HepG2 (cell line): ENCODE measurements at regions not wholly inside any gene's neighbourhood (a gene's known extent, or its start where the extent isn't known, plus 50 kb on each side); places are given as distances from the start of the nearest gene placed in this dataset.
"Not testable (repeated sequence)": the region's sequence is repeated elsewhere in the genome, so short reads cannot be mapped to it uniquely, and the experiment has no call there.

Experiments used
- CTCF ChIP-seq: sonication (generic); formaldehyde crosslinking; IDR thresholded peaks from 2 replicates; pipeline ENCODE4 v1.5.0; 2020; ENCODE audit warnings: mild to moderate bottlenecking, missing genetic modification reagents, moderate library complexity
- DPF2 ChIP-seq: sonication (generic); formaldehyde crosslinking; IDR thresholded peaks from 2 replicates; pipeline ENCODE4 v1.4.0; 2020; ENCODE audit warnings: mild to moderate bottlenecking, low read depth, missing genetic modification reagents, borderline replicate concordance
- HDAC6 ChIP-seq: fragments of 200-600 bp; sonication (generic); IDR thresholded peaks from 2 replicates; pipeline ENCODE4 v1.7.0; 2017; ENCODE audit warnings: mild to moderate bottlenecking, antibody characterized with exemption, low read length, low read depth
- HNRNPL ChIP-seq: fragments of 200-400 bp; formaldehyde crosslinking; IDR thresholded peaks from 2 replicates; pipeline ENCODE4 v1.6.1; 2017; ENCODE audit warnings: mild to moderate bottlenecking, low read depth, low read length
- MYC ChIP-seq: sonication (generic); formaldehyde crosslinking; IDR thresholded peaks from 2 replicates; pipeline ENCODE4 v1.9.0; 2021; ENCODE audit warnings: missing genetic modification reagents, borderline replicate concordance
- POLR2A ChIP-seq, 2 experiments: IDR thresholded peaks; 2 replicates each; pipeline ENCODE4 v1.6.1; 2011; ENCODE audit warnings: low read depth in 2 of 2, low read length in 2 of 2, mild to moderate bottlenecking in 1 of 2, moderate library complexity in 1 of 2; ENCODE audit not compliant: insufficient read depth in 1 of 2
- SMARCC2 ChIP-seq: fragments of 450-650 bp; IDR thresholded peaks from 2 replicates; pipeline ENCODE4 v1.6.1; 2017; ENCODE audit warnings: antibody characterized with exemption, mild to moderate bottlenecking
- SUZ12 ChIP-seq: fragments of 150-350 bp; IDR thresholded peaks from 2 replicates; pipeline ENCODE4 v1.6.1; 2014; ENCODE audit warnings: low read depth, low read length
- ZNF274 ChIP-seq: sonication (generic); formaldehyde crosslinking; IDR thresholded peaks from 2 replicates; pipeline ENCODE4 v1.5.1; 2020; ENCODE audit warnings: mild to moderate bottlenecking, missing genetic modification reagents
- ZNF3 ChIP-seq: IDR thresholded peaks from 2 replicates; pipeline ENCODE4 v1.7.0; 2017; ENCODE audit warnings: inconsistent platforms
- ZNF318 ChIP-seq: sonication (generic); formaldehyde crosslinking; IDR thresholded peaks from 2 replicates; pipeline ENCODE4 v1.4.0; 2020; ENCODE audit warnings: mild to moderate bottlenecking, missing genetic modification reagents
- ZNF451 ChIP-seq: sonication (generic); formaldehyde crosslinking; IDR thresholded peaks from 2 replicates; pipeline ENCODE4 v1.5.0; 2020; ENCODE audit warnings: mild to moderate bottlenecking, missing genetic modification reagents
- ZNF629 ChIP-seq: sonication (generic); formaldehyde crosslinking; conservative IDR thresholded peaks from 2 replicates; pipeline ENCODE4 v1.5.0; 2020; ENCODE audit warnings: missing genetic modification reagents
- TF ChIP-seq, protein P1 (sequence below): sonication (generic); formaldehyde crosslinking; IDR thresholded peaks from 2 replicates; pipeline ENCODE4 v1.4.0; 2020; ENCODE audit warnings: missing genetic modification reagents

- not testable (repeated sequence) for TF ChIP-seq HDAC6; ZNF3; SUZ12; CTCF (CRISPR knock-in tag); HNRNPL; ZNF274 (CRISPR knock-in tag); ZNF629 (CRISPR knock-in tag); DPF2 (CRISPR knock-in tag); ZNF451 (CRISPR knock-in tag); POLR2A (IDR thresholded peaks at IDR 0.05; ENCODE audit: insufficient read depth in 1 of 2, low read depth in 2 of 2, low read length in 2 of 2); ZNF318; MYC; SMARCC2
- TF ChIP-seq, protein P1, sequence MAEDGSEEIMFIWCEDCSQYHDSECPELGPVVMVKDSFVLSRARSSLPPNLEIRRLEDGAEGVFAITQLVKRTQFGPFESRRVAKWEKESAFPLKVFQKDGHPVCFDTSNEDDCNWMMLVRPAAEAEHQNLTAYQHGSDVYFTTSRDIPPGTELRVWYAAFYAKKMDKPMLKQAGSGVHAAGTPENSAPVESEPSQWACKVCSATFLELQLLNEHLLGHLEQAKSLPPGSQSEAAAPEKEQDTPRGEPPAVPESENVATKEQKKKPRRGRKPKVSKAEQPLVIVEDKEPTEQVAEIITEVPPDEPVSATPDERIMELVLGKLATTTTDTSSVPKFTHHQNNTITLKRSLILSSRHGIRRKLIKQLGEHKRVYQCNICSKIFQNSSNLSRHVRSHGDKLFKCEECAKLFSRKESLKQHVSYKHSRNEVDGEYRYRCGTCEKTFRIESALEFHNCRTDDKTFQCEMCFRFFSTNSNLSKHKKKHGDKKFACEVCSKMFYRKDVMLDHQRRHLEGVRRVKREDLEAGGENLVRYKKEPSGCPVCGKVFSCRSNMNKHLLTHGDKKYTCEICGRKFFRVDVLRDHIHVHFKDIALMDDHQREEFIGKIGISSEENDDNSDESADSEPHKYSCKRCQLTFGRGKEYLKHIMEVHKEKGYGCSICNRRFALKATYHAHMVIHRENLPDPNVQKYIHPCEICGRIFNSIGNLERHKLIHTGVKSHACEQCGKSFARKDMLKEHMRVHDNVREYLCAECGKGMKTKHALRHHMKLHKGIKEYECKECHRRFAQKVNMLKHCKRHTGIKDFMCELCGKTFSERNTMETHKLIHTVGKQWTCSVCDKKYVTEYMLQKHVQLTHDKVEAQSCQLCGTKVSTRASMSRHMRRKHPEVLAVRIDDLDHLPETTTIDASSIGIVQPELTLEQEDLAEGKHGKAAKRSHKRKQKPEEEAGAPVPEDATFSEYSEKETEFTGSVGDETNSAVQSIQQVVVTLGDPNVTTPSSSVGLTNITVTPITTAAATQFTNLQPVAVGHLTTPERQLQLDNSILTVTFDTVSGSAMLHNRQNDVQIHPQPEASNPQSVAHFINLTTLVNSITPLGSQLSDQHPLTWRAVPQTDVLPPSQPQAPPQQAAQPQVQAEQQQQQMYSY (CRISPR knock-in tag), result not testable (repeated sequence)
Measured at GRCh38 chr7:98794453-98794852, 75.4 kb downstream of the TMEM130 start.
